Inflammatory macrophage (primary cell): ENCODE measurements at regions not wholly inside any gene's neighbourhood (a gene's known extent, or its start where the extent isn't known, plus 50 kb on each side); places are given as distances from the start of the nearest gene placed in this dataset.

ENCODE experiments used
- DNase-seq, 2 donors: peaks; one replicate each; pipeline ENCODE4 v3.0.0-alpha.2; 2020 to 2022

GRCh38 chr21:16777041-16777720, 735.7 kb upstream of the CXADR start:
- no peak for DNase-seq

GRCh38 chr21:16788584-16788983, 724.3 kb upstream of the CXADR start:
- DNase-seq: no peak

GRCh38 chr21:16789636-16790035, 723.2 kb upstream of the CXADR start:
- DNase-seq: no peak

- DNase-seq: no peak
Observed at GRCh38 chr21:16792101-16792500, 720.7 kb upstream of the CXADR start.

- DNase-seq: no peak
Observed at GRCh38 chr21:16794950-16795349, 717.9 kb upstream of the CXADR start.

GRCh38 chr21:16796776-16797175, 716.1 kb upstream of the CXADR start:
- no peak for DNase-seq

GRCh38 chr21:16797540-16797939, 715.3 kb upstream of the CXADR start:
- no peak for DNase-seq

GRCh38 chr21:16797966-16798365, 714.9 kb upstream of the CXADR start:
- no peak for DNase-seq

GRCh38 chr21:16800536-16801275, 712.1 kb upstream of the CXADR start:
- DNase-seq: no peak

- no peak for DNase-seq
Observed at GRCh38 chr21:16811011-16811410, 701.8 kb upstream of the CXADR start.

- DNase-seq: no peak
Observed at GRCh38 chr21:16811970-16812369, 700.9 kb upstream of the CXADR start.

- no peak for DNase-seq
Observed at GRCh38 chr21:16815243-16815642, 697.6 kb upstream of the CXADR start.

- no peak for DNase-seq
Observed at GRCh38 chr21:16821588-16821987, 691.3 kb upstream of the CXADR start.

GRCh38 chr21:16829532-16829931, 683.3 kb upstream of the CXADR start:
- no peak for DNase-seq

GRCh38 chr21:16832791-16833190, 680.1 kb upstream of the CXADR start:
- DNase-seq: no peak

GRCh38 chr21:16834791-16835190, 678.1 kb upstream of the CXADR start:
- no peak for DNase-seq

GRCh38 chr21:16837321-16837720, 675.5 kb upstream of the CXADR start:
- no peak for DNase-seq

GRCh38 chr21:16837721-16838120, 675.1 kb upstream of the CXADR start:
- no peak for DNase-seq

- DNase-seq: no peak
Observed at GRCh38 chr21:16838331-16838730, 674.5 kb upstream of the CXADR start.

GRCh38 chr21:16840538-16840937, 672.3 kb upstream of the CXADR start:
- no peak for DNase-seq

- no peak for DNase-seq
Observed at GRCh38 chr21:16841975-16842695, 670.7 kb upstream of the CXADR start.

GRCh38 chr21:16842696-16843035, 670.2 kb upstream of the CXADR start:
- no peak for DNase-seq

GRCh38 chr21:16847211-16847610, 665.6 kb upstream of the CXADR start:
- DNase-seq: no peak

- DNase-seq: no peak
Observed at GRCh38 chr21:16851054-16851453, 661.8 kb upstream of the CXADR start.
